HEK293 (cell line): ENCODE measurements at regions not wholly inside any gene's neighbourhood (a gene's known extent, or its start where the extent isn't known, plus 50 kb on each side); places are given as distances from the start of the nearest gene placed in this dataset.

Experiments used
- CTCF ChIA-PET: fragments of 350-600 bp; formaldehyde crosslinking; extraction: SDS; loops from one replicate; lab custom pipeline; 2021; ENCODE audit warnings: antibody characterized with exemption; lab: Yijun Ruan, JAX
- POLR2A ChIA-PET: fragments of 300-600 bp; formaldehyde crosslinking; extraction: SDS; loops from one replicate; lab custom pipeline; 2020; ENCODE audit warnings: antibody characterized with exemption, inconsistent platforms; lab: Yijun Ruan, JAX
- H3K27ac ChIP-seq: fragments of 200-500 bp; sonication (Bioruptor generic); 2 replicates; pipeline ENCODE4 v1.5.1; 2014; ENCODE audit warnings: low read depth, low read length, control low read depth, inconsistent platforms; ENCODE audit errors: extremely low read depth
- H3K36me3 ChIP-seq, 2 experiments: fragments of 200-500 bp in 1 of 2; sonication (Bioruptor generic) in 1 of 2; 1 replicate in 1 of 2; 2 replicates in 1 of 2; pipeline ENCODE4 v1.5.1; 2014 to 2017; ENCODE audit warnings: inconsistent platforms in 2 of 2, low read length in 2 of 2; ENCODE audit not compliant: control insufficient read depth in 2 of 2, insufficient read depth in 1 of 2
- H3K4me1 ChIP-seq: fragments of 200-500 bp; sonication (Bioruptor generic); 2 replicates; pipeline ENCODE4 v1.5.1; 2014; ENCODE audit warnings: mild to moderate bottlenecking, low read length, inconsistent platforms; ENCODE audit not compliant: control insufficient read depth, insufficient read depth
- H3K4me3 ChIP-seq: 2 replicates; pipeline ENCODE4 v1.5.1; 2011; ENCODE audit warnings: low read depth, mild to moderate bottlenecking, control low read depth, low read length, moderate library complexity
- H3K9me3 ChIP-seq: fragments of 200-500 bp; sonication (Bioruptor generic); 2 replicates; pipeline ENCODE4 v1.5.1; 2014; ENCODE audit warnings: low read depth, low read length, inconsistent platforms; ENCODE audit not compliant: control insufficient read depth, insufficient read depth
- FEZF1 ChIP-seq: fragments of 450-650 bp; formaldehyde crosslinking; IDR thresholded peaks from 2 replicates; pipeline ENCODE4 v1.5.1; 2016; ENCODE audit warnings: missing biosample characterization, missing genetic modification characterization
- KLF1 ChIP-seq: fragments of 450-650 bp; formaldehyde crosslinking; IDR thresholded peaks from 2 replicates; pipeline ENCODE4 v1.5.1; 2016; ENCODE audit warnings: missing biosample characterization, missing genetic modification characterization
- KLF9 ChIP-seq: fragments of 450-650 bp; formaldehyde crosslinking; IDR thresholded peaks from 2 replicates; pipeline ENCODE4 v1.5.1; 2016; ENCODE audit warnings: missing biosample characterization, missing genetic modification characterization, low read depth
- MYNN ChIP-seq: fragments of 450-650 bp; formaldehyde crosslinking; IDR thresholded peaks from 2 replicates; pipeline ENCODE4 v1.5.1; 2016; ENCODE audit warnings: missing biosample characterization, missing genetic modification characterization, borderline replicate concordance
- MZF1 ChIP-seq: fragments of 450-650 bp; formaldehyde crosslinking; IDR thresholded peaks from 2 replicates; pipeline ENCODE4 v1.5.1; 2017; ENCODE audit warnings: missing biosample characterization, missing genetic modification characterization, borderline replicate concordance
- ZBTB20 ChIP-seq: fragments of 450-650 bp; formaldehyde crosslinking; IDR thresholded peaks from 2 replicates; pipeline ENCODE4 v1.5.1; 2016; ENCODE audit warnings: missing biosample characterization, missing genetic modification characterization
- ZBTB7A ChIP-seq: fragments of 450-650 bp; formaldehyde crosslinking; IDR thresholded peaks from 2 replicates; pipeline ENCODE4 v1.5.1; 2016; ENCODE audit warnings: low read depth, missing biosample characterization, missing genetic modification characterization
- ZEB2 ChIP-seq: fragments of 450-650 bp; formaldehyde crosslinking; IDR thresholded peaks from 2 replicates; pipeline ENCODE4 v1.5.1; 2016; ENCODE audit warnings: missing biosample characterization, missing genetic modification characterization
- ZNF2 ChIP-seq: fragments of 450-650 bp; formaldehyde crosslinking; IDR thresholded peaks from 2 replicates; pipeline ENCODE4 v1.5.1; 2016; ENCODE audit warnings: missing biosample characterization, missing genetic modification characterization
- ZNF211 ChIP-seq: fragments of 450-650 bp; formaldehyde crosslinking; IDR thresholded peaks from 2 replicates; pipeline ENCODE4 v1.5.1; 2016; ENCODE audit warnings: low read depth, missing biosample characterization, missing genetic modification characterization
- ZNF221 ChIP-seq: fragments of 450-650 bp; formaldehyde crosslinking; IDR thresholded peaks from 2 replicates; pipeline ENCODE4 v1.5.1; 2017; ENCODE audit warnings: missing biosample characterization, missing genetic modification characterization, borderline replicate concordance
- ZNF292 ChIP-seq: fragments of 450-650 bp; formaldehyde crosslinking; IDR thresholded peaks from 2 replicates; pipeline ENCODE4 v1.5.1; 2016; ENCODE audit warnings: low read depth, missing biosample characterization, missing genetic modification characterization, borderline replicate concordance
- ZNF501 ChIP-seq: fragments of 450-650 bp; formaldehyde crosslinking; IDR thresholded peaks from 2 replicates; pipeline ENCODE4 v1.5.1; 2016; ENCODE audit warnings: missing biosample characterization, missing genetic modification characterization
- ZNF660 ChIP-seq: fragments of 450-650 bp; IDR thresholded peaks from 2 replicates; pipeline ENCODE4 v1.5.1; 2018; ENCODE audit warnings: missing biosample characterization, mild to moderate bottlenecking, missing genetic modification characterization
- ZNF677 ChIP-seq: fragments of 450-650 bp; IDR thresholded peaks from 2 replicates; pipeline ENCODE4 v1.5.0; 2018; ENCODE audit warnings: missing biosample characterization, mild to moderate bottlenecking, missing genetic modification characterization, moderate library complexity
- TF ChIP-seq, protein P1 (sequence below): fragments of 450-650 bp; formaldehyde crosslinking; IDR thresholded peaks from 2 replicates; pipeline ENCODE4 v1.5.1; 2017; ENCODE audit warnings: missing biosample characterization, missing genetic modification characterization
- TF ChIP-seq, protein P2 (sequence below): fragments of 450-650 bp; formaldehyde crosslinking; IDR thresholded peaks from 2 replicates; pipeline ENCODE4 v1.5.1; 2016; ENCODE audit warnings: missing biosample characterization, missing genetic modification characterization
- TF ChIP-seq, protein P3 (sequence below): fragments of 450-650 bp; formaldehyde crosslinking; IDR thresholded peaks from 2 replicates; pipeline ENCODE4 v1.5.1; 2017; ENCODE audit warnings: missing biosample characterization, missing genetic modification characterization
- TF ChIP-seq, protein P4 (sequence below): fragments of 450-650 bp; formaldehyde crosslinking; IDR thresholded peaks from 2 replicates; pipeline ENCODE4 v1.5.1; 2016; ENCODE audit warnings: missing biosample characterization, missing genetic modification characterization
- TF ChIP-seq, protein P5 (sequence below): fragments of 450-650 bp; formaldehyde crosslinking; IDR thresholded peaks from 2 replicates; pipeline ENCODE4 v1.5.1; 2017; ENCODE audit warnings: missing biosample characterization, missing genetic modification characterization
- TF ChIP-seq, protein P6 (sequence below): fragments of 450-650 bp; formaldehyde crosslinking; optimal IDR thresholded peaks from 2 replicates; pipeline ENCODE3; 2016; ENCODE audit warnings: missing biosample characterization, mild to moderate bottlenecking, missing genetic modification characterization

DNA sequence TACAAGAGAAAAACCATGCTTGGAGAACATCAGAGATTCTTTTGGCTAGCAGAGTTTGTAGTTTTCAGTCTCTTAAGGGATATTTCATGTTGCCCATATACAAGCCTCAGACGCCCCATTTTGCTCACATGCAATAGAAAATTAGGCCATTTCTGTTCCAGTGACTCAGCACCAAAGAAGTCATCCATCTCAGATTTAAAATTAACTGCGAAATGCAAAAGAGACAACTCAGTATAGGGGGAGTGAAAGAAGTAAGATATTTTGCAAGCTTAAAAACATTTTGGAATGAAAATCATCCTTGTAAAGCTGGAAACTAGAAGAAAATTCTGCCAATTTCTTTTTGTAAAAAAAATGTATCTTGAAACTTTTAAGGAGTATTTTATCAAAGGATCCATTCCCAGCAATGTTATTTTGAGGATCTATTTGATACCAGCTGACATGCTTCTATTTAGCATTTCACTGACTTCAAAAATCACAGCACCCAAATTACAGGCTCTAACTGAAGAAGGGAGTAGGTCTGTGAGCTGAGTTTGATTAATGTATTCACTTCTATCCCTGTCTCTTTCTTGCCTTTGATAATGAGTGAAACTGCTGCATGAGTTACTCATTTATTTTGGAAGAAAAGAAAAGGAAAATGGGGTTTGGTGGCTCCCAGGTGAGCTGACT, 223.7 kb upstream of the SULF2 start (continued):
- TF ChIP-seq, protein P1, sequence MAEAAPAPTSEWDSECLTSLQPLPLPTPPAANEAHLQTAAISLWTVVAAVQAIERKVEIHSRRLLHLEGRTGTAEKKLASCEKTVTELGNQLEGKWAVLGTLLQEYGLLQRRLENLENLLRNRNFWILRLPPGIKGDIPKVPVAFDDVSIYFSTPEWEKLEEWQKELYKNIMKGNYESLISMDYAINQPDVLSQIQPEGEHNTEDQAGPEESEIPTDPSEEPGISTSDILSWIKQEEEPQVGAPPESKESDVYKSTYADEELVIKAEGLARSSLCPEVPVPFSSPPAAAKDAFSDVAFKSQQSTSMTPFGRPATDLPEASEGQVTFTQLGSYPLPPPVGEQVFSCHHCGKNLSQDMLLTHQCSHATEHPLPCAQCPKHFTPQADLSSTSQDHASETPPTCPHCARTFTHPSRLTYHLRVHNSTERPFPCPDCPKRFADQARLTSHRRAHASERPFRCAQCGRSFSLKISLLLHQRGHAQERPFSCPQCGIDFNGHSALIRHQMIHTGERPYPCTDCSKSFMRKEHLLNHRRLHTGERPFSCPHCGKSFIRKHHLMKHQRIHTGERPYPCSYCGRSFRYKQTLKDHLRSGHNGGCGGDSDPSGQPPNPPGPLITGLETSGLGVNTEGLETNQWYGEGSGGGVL, result no peak
- TF ChIP-seq ZNF292 (tag by site-specific recombination), result no peak
- TF ChIP-seq, protein P2, sequence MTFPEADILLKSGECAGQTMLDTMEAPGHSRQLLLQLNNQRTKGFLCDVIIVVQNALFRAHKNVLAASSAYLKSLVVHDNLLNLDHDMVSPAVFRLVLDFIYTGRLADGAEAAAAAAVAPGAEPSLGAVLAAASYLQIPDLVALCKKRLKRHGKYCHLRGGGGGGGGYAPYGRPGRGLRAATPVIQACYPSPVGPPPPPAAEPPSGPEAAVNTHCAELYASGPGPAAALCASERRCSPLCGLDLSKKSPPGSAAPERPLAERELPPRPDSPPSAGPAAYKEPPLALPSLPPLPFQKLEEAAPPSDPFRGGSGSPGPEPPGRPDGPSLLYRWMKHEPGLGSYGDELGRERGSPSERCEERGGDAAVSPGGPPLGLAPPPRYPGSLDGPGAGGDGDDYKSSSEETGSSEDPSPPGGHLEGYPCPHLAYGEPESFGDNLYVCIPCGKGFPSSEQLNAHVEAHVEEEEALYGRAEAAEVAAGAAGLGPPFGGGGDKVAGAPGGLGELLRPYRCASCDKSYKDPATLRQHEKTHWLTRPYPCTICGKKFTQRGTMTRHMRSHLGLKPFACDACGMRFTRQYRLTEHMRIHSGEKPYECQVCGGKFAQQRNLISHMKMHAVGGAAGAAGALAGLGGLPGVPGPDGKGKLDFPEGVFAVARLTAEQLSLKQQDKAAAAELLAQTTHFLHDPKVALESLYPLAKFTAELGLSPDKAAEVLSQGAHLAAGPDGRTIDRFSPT (tag by site-specific recombination), result no peak
- no peak for TF ChIP-seq ZNF677 (tag by site-specific recombination)
- TF ChIP-seq KLF1 (tag by site-specific recombination), result no peak
- no peak for TF ChIP-seq FEZF1 (tag by site-specific recombination)
- TF ChIP-seq ZBTB7A (tag by site-specific recombination), result no peak
- TF ChIP-seq ZNF221, result no peak
- TF ChIP-seq, protein P3, sequence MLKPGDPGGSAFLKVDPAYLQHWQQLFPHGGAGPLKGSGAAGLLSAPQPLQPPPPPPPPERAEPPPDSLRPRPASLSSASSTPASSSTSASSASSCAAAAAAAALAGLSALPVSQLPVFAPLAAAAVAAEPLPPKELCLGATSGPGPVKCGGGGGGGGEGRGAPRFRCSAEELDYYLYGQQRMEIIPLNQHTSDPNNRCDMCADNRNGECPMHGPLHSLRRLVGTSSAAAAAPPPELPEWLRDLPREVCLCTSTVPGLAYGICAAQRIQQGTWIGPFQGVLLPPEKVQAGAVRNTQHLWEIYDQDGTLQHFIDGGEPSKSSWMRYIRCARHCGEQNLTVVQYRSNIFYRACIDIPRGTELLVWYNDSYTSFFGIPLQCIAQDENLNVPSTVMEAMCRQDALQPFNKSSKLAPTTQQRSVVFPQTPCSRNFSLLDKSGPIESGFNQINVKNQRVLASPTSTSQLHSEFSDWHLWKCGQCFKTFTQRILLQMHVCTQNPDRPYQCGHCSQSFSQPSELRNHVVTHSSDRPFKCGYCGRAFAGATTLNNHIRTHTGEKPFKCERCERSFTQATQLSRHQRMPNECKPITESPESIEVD (tag by site-specific recombination), result no peak

DNA sequence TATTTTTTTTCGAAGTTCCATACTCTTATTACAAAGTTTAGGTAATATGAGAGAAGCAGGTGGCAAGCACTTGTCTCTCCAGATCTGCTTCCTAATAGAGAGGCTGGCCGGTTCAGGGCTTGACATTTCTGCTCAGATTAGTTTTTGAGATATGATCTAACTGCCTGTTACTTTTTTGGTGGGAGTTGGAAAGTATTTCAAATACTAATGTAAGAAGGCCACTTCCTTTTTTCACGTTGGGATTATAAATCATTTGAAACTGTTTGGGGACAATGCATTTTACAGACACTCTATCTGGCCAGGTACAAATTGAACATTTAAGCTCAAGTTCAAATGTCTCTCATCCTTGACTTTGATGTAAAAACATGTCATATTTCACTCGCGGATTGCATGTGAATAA, 222.1 kb upstream of the SULF2 start:
- CTCF ChIA-PET, result interaction anchor here (0.7 kb wide), 1 partner anchor 24 kb away, joined by 3 read pairs; no protein-coding TSS in a partner anchor
- H3K4me3 ChIP-seq, result no peak overlapping the region
- TF ChIP-seq ZNF211 (tag by site-specific recombination), result no peak
- TF ChIP-seq, protein P4, sequence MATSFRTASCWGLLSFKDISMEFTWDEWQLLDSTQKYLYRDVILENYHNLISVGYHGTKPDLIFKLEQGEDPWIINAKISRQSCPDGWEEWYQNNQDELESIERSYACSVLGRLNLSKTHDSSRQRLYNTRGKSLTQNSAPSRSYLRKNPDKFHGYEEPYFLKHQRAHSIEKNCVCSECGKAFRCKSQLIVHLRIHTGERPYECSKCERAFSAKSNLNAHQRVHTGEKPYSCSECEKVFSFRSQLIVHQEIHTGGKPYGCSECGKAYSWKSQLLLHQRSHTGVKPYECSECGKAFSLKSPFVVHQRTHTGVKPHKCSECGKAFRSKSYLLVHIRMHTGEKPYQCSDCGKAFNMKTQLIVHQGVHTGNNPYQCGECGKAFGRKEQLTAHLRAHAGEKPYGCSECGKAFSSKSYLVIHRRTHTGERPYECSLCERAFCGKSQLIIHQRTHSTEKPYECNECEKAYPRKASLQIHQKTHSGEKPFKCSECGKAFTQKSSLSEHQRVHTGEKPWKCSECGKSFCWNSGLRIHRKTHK (tag by site-specific recombination), result no peak
- no peaks in the 10 kb centered on the region for H3K9me3 ChIP-seq
- no peak overlapping the region for H3K27ac ChIP-seq
- no peaks in the 10 kb centered on the region for H3K36me3 ChIP-seq
- no peaks in the 10 kb centered on the region for H3K4me1 ChIP-seq
- POLR2A ChIA-PET, result no interaction called here

DNA sequence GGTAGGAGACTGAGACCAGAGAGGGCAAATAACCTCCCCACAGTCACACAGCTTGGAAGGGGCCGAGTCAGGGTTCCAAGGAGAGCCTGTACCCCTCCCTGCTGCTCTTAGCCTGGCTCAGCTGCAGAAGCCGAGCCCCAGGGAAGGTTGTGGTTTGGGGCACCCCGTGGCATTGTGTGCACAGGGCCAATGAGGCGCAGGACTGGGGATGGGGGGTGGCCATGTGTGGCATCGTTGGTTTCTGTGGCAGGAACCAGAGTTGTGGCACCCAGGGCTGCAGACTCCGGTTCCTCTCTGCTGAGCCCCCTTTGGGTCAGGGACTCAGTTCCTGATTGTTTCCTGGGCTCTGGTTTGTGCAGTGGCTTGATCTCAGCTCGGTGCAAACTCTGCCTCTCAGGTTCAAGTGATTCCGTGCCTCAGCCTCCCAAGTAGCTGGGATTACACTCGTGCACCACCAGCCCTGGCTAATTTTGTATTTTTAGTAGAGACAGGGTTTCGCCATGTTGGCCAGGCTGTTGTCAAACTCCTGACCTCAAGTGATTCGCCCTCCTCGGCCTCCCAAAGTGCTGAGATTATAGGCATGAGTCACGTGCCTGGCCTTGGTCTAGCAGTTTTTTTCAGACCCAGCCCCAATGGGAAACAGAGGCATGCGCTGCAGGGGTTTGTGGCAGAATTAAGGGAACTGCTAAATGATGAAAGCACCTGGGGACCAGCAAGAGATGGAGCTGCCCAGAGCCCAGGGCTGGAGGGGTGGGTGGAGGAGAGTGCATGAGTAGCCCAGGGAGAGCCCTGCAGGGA, 221.0 kb upstream of the SULF2 start:
- no peak overlapping the region for H3K27ac ChIP-seq
- ChIA-PET POLR2A (no interaction called here), CTCF (no interaction called here)
- no peaks in the 10 kb centered on the region for H3K4me1 ChIP-seq
- H3K36me3 ChIP-seq, result no peaks in the 10 kb centered on the region
- H3K9me3 ChIP-seq, result no peaks in the 10 kb centered on the region
- TF ChIP-seq MZF1 (no peak), ZNF501 (tag by site-specific recombination) (no peak), KLF9 (no peak), ZBTB20 (no peak), MYNN (no peak), ZNF2 (tag by site-specific recombination) (no peak), ZNF660 (tag by site-specific recombination) (no peak), ZEB2 (tag by site-specific recombination) (no peak)
- TF ChIP-seq, protein P5, sequence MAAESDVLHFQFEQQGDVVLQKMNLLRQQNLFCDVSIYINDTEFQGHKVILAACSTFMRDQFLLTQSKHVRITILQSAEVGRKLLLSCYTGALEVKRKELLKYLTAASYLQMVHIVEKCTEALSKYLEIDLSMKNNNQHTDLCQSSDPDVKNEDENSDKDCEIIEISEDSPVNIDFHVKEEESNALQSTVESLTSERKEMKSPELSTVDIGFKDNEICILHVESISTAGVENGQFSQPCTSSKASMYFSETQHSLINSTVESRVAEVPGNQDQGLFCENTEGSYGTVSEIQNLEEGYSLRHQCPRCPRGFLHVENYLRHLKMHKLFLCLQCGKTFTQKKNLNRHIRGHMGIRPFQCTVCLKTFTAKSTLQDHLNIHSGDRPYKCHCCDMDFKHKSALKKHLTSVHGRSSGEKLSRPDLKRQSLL (tag by site-specific recombination), result no peak
- TF ChIP-seq, protein P6, sequence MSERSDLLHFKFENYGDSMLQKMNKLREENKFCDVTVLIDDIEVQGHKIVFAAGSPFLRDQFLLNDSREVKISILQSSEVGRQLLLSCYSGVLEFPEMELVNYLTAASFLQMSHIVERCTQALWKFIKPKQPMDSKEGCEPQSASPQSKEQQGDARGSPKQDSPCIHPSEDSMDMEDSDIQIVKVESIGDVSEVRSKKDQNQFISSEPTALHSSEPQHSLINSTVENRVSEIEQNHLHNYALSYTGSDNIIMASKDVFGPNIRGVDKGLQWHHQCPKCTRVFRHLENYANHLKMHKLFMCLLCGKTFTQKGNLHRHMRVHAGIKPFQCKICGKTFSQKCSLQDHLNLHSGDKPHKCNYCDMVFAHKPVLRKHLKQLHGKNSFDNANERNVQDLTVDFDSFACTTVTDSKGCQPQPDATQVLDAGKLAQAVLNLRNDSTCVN (tag by site-specific recombination), result no peak
- no peak overlapping the region for H3K4me3 ChIP-seq
